HG03558 (cell line): ENCODE measurements at regions not wholly inside any gene's neighbourhood (a gene's known extent, or its start where the extent isn't known, plus 50 kb on each side); places are given as distances from the start of the nearest gene placed in this dataset.

Experiments used
- ATAC-seq: cut with Tn5 transposase; IDR thresholded peaks from one replicate; pipeline ENCODE4 v1.9.1; 2021; ENCODE audit warnings: moderate number of reproducible peaks; ENCODE audit not compliant: unreplicated experiment; ENCODE audit errors: extremely low read depth

- no peak for ATAC-seq
Measured at GRCh38 chr7:18145160-18145559, 117.5 kb upstream of the PRPS1L1 start.

- no peak for ATAC-seq
Measured at GRCh38 chr7:18151422-18151821, 123.8 kb upstream of the PRPS1L1 start.

DNA sequence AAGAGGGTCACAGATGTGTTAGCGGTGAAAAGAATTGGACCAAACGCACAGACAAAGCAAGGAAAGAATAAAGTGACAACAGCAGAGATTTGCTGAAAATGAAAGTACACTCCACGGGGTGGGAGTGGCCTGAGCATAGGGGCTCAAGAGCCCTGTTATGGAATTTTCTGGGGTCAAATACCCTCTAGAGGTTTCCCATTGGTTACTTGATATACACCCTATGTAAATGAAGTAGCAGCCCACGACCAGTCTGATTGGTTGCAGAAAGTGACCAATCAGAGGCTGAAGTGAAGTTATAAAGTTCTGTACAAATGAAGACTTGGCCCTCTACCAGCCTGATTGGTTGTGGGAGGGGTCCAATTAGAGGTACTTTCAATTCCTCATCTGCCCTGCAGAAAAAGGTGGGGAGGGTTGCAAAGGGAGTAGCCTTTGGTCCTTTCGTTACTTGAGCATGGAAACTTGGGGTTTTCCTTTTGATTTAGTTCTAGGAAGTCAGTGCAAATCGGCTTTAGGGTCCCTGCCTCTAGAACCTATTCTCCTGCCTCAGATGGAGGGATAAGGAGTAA lies 125.6 kb upstream of the PRPS1L1 start:
- ATAC-seq, result no peak

- no peak for ATAC-seq
Measured at GRCh38 chr7:18154726-18155125, 127.1 kb upstream of the PRPS1L1 start.

GRCh38 chr7:18157233-18157632 lies 129.6 kb upstream of the PRPS1L1 start:
- no peak for ATAC-seq

DNA sequence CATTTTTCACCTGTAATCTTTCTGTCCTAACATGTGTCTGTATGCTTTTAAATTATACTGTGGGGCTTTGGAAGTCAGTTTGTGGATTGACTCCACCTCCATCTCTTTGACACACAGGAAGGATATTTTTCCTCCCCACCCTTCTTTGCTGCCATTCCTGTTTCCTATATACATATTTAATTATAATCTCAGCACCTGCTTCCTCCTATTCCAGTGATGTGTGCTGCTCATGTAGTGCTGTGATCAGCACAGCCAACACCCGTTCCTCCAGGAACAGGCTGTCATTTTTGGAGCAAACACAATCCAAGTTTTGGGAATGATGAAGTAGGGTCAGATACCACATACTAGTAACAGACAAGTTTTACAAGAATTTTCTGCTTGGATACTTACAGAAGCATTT lies 135.0 kb upstream of the PRPS1L1 start:
- ATAC-seq, result no peak

DNA sequence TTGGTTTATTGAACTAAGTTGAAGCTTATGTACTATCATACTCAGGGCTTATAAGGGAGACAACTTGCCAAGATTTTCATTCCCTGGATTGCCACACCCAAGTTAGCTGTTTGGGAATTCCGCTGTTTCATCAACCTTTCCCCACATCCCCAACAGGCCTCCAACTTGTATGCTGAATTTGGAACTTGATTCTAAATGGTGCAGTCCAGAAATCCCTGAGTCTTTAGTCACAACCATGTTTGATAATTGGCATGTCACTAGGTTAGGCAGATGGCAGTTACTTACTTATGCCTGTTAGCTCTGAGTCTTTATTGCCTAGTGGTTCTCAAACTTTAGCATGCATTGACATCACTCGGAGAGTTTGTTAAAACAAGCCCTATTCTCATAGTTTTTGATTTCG lies 135.4 kb upstream of the PRPS1L1 start:
- no peak for ATAC-seq

DNA sequence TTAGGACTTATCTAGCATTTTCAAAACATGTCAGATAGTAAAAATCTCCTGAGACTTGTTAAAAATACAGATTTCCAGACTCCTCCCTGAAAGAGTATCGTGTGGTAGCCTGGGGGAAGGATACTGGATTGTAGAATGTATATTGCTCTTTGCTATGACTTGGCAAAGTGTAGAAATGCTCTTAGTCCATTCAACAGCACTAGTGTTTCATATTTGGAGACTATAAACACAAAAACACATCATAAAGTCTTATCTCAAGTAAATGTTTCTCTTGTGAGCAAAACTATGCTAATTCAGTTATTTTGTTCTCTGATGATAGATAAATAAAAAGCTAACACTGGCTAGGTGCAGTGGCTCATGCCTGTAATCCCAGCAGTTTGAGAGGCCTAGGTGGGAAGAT lies 137.5 kb upstream of the PRPS1L1 start:
- ATAC-seq, result no peak

GRCh38 chr7:18166002-18166401 lies 138.4 kb upstream of the PRPS1L1 start:
- ATAC-seq, result no peak

DNA sequence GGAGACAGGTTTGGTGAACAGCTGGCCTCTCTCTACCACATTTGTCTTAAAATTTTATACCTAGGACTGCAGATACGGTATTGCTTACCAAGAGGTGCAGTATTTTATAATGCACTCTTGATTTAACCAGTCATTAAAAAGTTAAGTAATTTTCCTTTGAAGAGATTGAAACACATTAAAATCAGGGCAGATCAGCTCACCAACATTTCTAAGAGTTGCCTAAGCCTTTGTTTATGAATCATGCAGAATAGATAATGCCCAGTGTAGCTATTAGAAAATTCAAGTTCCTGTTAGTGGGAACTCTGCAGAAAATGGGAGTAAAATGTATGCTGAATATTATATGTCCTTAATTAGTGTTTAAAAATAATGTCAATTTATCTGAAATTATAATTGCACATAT lies 140.2 kb upstream of the PRPS1L1 start:
- no peak for ATAC-seq

DNA sequence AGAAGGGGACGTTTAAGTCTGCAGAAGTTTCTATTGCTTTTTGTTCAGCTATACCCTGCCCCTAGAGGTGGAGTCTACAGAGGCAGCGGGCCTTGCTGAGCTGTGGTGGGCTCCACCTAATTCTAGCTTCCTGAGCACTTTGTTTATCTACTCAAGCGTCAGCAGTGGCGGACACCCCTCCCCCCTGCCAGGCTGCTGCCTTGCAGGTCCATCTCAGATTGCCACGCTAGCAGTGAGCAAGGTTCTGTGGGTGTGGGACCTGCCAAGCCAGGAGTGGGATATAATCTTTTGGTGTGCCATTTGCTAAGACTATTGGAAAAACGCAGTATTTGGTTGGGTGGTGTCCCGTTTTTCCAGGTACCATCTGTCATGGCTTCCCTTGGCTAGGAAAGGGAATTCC lies 147.3 kb upstream of the PRPS1L1 start:
- no peak for ATAC-seq

- ATAC-seq, result no peak
Measured at GRCh38 chr7:18175801-18176450, 148.3 kb upstream of the PRPS1L1 start.

DNA sequence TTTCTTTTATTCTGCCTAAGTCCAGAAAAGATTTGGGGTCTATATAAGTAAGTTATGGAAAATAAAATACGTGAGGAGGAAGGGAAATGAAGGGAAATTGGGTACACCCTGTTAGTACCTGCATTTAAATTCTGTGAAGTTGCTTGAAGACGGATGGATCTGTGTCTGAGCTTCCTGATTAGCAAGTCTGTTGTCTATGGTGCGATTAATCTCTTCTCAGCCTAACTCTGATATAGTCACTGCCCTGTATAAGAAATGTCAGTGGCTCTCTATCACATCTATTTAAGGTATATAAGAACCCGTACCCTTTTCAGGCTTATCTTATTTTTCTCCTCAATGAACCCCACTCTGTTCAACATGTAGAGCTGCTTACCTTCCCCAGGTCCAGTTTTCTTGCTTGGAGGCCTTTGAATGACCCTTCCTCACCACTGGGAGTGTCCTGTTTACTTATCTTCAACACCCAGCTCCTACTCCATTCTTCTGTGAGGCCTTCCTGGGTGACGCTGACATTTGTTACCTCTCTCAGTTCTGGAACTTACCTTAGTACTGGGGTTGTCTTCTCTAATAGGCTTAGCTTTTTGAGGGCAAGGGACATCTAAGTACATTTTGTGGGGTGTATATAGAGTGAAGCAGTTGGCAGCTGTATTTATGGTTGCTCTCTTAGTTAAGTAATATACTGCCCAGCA lies 149.6 kb upstream of the PRPS1L1 start:
- no peak for ATAC-seq

DNA sequence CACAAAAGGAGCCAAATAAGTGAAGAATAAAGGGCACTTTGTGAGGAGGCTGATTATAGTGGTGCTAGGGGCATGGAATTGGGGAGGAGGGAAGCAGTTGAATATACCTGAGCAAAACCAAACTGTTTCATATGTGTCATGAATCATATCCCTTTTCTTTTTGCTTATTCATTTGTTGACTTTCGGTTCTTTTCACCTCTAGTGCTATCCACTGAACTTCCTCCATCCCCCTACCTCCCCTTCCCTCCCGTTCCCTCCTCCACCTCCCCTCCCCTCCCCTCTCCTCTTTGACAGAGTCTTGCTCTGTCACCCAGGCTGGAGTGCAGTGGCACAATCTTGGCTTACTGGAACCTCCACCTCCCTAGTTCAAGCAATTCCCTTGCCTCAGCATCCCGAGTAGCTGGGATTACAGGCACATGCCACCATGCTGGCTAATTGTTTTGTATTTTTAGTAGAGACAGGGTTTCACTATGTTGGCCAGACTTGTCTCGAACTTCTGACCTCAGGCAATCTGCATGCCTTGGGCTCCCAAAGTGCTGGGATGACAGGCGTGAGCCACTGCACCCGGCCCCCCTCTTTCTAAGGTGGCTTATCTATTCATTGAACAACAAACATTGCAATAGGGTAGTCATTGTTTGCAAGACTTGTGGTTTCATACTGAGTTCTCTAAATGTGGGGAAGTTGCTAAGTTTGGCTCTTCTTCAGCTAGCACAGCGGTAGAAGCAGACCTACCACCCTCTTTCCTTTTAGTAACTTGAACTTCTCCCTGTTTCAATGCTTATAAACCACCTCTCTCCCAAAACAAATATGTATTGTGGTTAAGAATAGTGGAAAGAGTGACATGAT lies 150.4 kb upstream of the PRPS1L1 start:
- peak; percentile 87 for ATAC-seq

GRCh38 chr7:18179093-18179492 lies 151.4 kb upstream of the PRPS1L1 start:
- ATAC-seq, result no peak

- ATAC-seq, result no peak
Measured at GRCh38 chr7:18180685-18181084, 153.0 kb upstream of the PRPS1L1 start.

- no peak for ATAC-seq
Measured at GRCh38 chr7:18189500-18190126, 162.0 kb upstream of the PRPS1L1 start.

DNA sequence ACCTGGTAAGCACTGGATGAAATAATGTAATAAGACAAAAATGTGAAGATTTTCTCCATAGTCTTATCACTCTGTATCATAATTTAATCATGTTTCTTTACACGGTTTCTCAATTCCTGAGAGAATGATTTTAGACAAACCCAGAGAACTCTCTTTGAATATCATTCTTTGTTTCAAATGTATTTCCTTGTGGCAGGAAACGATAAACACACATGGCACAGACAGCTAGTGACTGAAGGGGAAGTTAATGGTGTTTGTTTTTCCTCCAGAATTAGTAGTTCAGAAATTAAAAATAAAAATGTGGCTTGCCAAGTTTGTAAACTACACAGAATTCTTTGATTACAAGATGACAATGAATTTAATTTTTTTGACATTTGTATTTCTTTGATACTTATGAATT lies 163.7 kb upstream of the PRPS1L1 start:
- ATAC-seq, result no peak

DNA sequence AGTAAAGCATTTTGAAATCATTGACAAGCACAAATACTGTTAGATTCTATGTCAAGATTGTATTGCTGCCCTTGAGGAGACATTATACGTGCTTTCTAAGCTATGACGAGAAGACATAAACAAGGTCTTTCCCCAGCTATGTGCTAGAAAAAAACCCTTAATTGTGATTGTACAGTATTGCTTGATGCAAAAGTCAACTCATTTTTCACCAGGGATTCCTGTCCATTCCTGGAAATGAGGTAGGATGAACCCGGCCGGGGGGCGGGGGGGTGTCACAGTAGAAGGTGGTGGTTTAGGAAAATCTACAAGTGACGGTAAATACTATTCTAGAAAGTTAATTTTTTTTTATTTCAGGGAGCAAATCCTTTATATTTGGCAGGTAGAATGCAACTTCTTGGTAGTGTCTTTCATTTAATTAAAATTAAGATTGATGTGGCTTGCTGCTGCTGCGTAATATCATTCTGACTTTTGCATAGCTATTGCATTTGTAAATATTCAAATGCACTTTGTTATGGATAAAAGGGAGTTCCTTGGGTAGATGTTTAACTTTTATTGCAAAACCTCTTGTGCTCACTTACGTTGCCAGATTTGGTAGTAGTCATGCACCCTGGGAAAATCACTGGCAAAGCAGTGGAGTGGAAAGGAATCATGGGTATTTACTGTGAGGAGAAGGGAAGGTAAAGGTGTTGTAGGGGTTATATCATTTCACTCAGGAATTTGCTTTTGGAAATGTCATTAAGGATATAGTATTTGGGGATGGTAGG lies 164.4 kb upstream of the PRPS1L1 start:
- no peak for ATAC-seq

DNA sequence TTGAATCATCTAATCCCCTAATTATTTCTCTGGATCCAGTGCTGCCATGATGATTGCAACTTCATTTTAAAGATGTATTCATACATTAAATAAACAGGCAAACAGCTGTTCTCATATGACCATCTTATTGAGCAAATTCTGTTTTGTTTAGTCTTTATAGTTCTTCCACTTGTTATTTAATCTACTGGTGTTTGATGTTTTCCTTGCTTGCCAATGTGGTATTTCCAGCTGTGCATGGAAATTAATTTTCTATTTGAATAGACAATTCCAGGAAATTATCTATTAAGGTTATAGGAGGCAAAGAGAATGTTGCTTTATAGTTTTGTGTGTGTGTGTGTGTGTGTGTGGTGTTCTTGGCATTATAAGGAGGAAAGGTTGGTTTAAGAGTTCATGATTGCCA lies 167.0 kb upstream of the PRPS1L1 start:
- ATAC-seq, result no peak
